Dendritic cell treated with granulocyte-macrophage colony-stimulating factor and Interleukin-4, amounts not matched to agents 40 ng/mL and 50 ng/mL, for 4 days (primary cell): ENCODE measurements at regions not wholly inside any gene's neighbourhood (a gene's known extent, or its start where the extent isn't known, plus 50 kb on each side); places are given as distances from the start of the nearest gene placed in this dataset.

Experiments
- H3K27ac Mint-ChIP-seq: one replicate; pipeline ENCODE4 v1.8.0; 2022; ENCODE audit warnings: mild to moderate bottlenecking, mixed read lengths
- H3K27me3 Mint-ChIP-seq: one replicate; pipeline ENCODE4 v1.8.0; 2022; ENCODE audit warnings: mild to moderate bottlenecking, mixed read lengths
- H3K36me3 Mint-ChIP-seq: one replicate; pipeline ENCODE4 v1.8.0; 2022; ENCODE audit warnings: low read depth, mixed read lengths
- H3K4me1 Mint-ChIP-seq: one replicate; pipeline ENCODE4 v1.8.0; 2022; ENCODE audit warnings: low read depth, mixed read lengths
- H3K4me3 Mint-ChIP-seq: one replicate; pipeline ENCODE4 v1.8.0; 2022; ENCODE audit warnings: mild to moderate bottlenecking, moderate library complexity, mixed read lengths
- H3K9me3 Mint-ChIP-seq: one replicate; pipeline ENCODE4 v1.8.0; 2022; ENCODE audit warnings: mixed read lengths
- intact Hi-C: fragments of 100-400 bp; cut with micrococcal nuclease; formaldehyde crosslinking; loops from one replicate; pipeline ENCODE4 v1.15.0; 2022

- Mint-ChIP-seq H3K27me3 (no peaks in the 10 kb centered on the region), H3K9me3 (peaks cover 11% of the 10 kb centered on the region), H3K4me3 (no peak overlapping the region), H3K27ac (no peak overlapping the region), H3K36me3 (no peaks in the 10 kb centered on the region), H3K4me1 (no peaks in the 10 kb centered on the region)
- intact Hi-C loops = no loop called here
These were observed 250.5 kb upstream of the MEOX2 start for GRCh38 chr7:15936991-15937390.

- H3K36me3 Mint-ChIP-seq = no peaks in the 10 kb centered on the region
- no peak overlapping the region for H3K27ac Mint-ChIP-seq
- no peak overlapping the region for H3K4me3 Mint-ChIP-seq
- no peaks in the 10 kb centered on the region for H3K27me3 Mint-ChIP-seq
- intact Hi-C loops = no loop called here
- H3K9me3 Mint-ChIP-seq = no peaks in the 10 kb centered on the region
- H3K4me1 Mint-ChIP-seq = no peaks in the 10 kb centered on the region
These were observed 245.8 kb upstream of the MEOX2 start for GRCh38 chr7:15932318-15932717.

- H3K4me1 Mint-ChIP-seq = no peaks in the 10 kb centered on the region
- peaks cover 19% of the 10 kb centered on the region for H3K9me3 Mint-ChIP-seq
- no peak overlapping the region for H3K27ac Mint-ChIP-seq
- H3K4me3 Mint-ChIP-seq = no peak overlapping the region
- H3K27me3 Mint-ChIP-seq = no peaks in the 10 kb centered on the region
- H3K36me3 Mint-ChIP-seq = no peaks in the 10 kb centered on the region
- intact Hi-C loops = no loop called here
These were observed 242.9 kb upstream of the MEOX2 start for GRCh38 chr7:15929411-15929810.

- intact Hi-C loops = no loop called here
- no peaks in the 10 kb centered on the region for H3K4me1 Mint-ChIP-seq
- no peak overlapping the region for H3K4me3 Mint-ChIP-seq
These were observed 239.1 kb upstream of the MEOX2 start for GRCh38 chr7:15925608-15926007.

GRCh38 chr7:15924910-15925309, 238.4 kb upstream of the MEOX2 start:
- intact Hi-C loops = no loop called here
- peaks cover 35% of the 10 kb centered on the region for H3K9me3 Mint-ChIP-seq
- no peak overlapping the region for H3K27ac Mint-ChIP-seq

More at GRCh38 chr7:15925608-15926007, 239.1 kb upstream of the MEOX2 start:
- no peaks in the 10 kb centered on the region for H3K36me3 Mint-ChIP-seq
- H3K27me3 Mint-ChIP-seq = no peaks in the 10 kb centered on the region
- H3K27ac Mint-ChIP-seq = no peak overlapping the region
- peaks cover 35% of the 10 kb centered on the region for H3K9me3 Mint-ChIP-seq

GRCh38 chr7:15922002-15922401, 235.5 kb upstream of the MEOX2 start:
- Mint-ChIP-seq H3K27me3 (no peaks in the 10 kb centered on the region), H3K4me1 (no peaks in the 10 kb centered on the region), H3K9me3 (peaks cover 35% of the 10 kb centered on the region), H3K36me3 (no peaks in the 10 kb centered on the region), H3K4me3 (no peak overlapping the region), H3K27ac (no peak overlapping the region)
- intact Hi-C loops = no loop called here

More at GRCh38 chr7:15924910-15925309, 238.4 kb upstream of the MEOX2 start:
- Mint-ChIP-seq H3K36me3 (no peaks in the 10 kb centered on the region), H3K27me3 (no peaks in the 10 kb centered on the region), H3K4me1 (no peaks in the 10 kb centered on the region), H3K4me3 (no peak overlapping the region)

GRCh38 chr7:15921576-15921975, 235.1 kb upstream of the MEOX2 start:
- intact Hi-C loops = no loop called here

GRCh38 chr7:15920953-15921352, 234.5 kb upstream of the MEOX2 start:
- H3K36me3 Mint-ChIP-seq = no peaks in the 10 kb centered on the region
- intact Hi-C loops = no loop called here
- H3K4me3 Mint-ChIP-seq = no peak overlapping the region
- no peaks in the 10 kb centered on the region for H3K4me1 Mint-ChIP-seq
- H3K27me3 Mint-ChIP-seq = no peaks in the 10 kb centered on the region
- H3K9me3 Mint-ChIP-seq = peaks cover 28% of the 10 kb centered on the region
- no peak overlapping the region for H3K27ac Mint-ChIP-seq

More at GRCh38 chr7:15921576-15921975, 235.1 kb upstream of the MEOX2 start:
- H3K9me3 Mint-ChIP-seq = peaks cover 34% of the 10 kb centered on the region
- H3K4me1 Mint-ChIP-seq = no peaks in the 10 kb centered on the region
- H3K36me3 Mint-ChIP-seq = no peaks in the 10 kb centered on the region
- no peak overlapping the region for H3K27ac Mint-ChIP-seq
- H3K27me3 Mint-ChIP-seq = no peaks in the 10 kb centered on the region
- no peak overlapping the region for H3K4me3 Mint-ChIP-seq

GRCh38 chr7:15916681-15917380, 230.3 kb upstream of the MEOX2 start:
- Mint-ChIP-seq H3K36me3 (no peaks in the 10 kb centered on the region), H3K4me1 (no peaks in the 10 kb centered on the region), H3K27ac (no peak overlapping the region), H3K4me3 (no peak overlapping the region), H3K27me3 (no peaks in the 10 kb centered on the region), H3K9me3 (peaks cover 9% of the 10 kb centered on the region)
- intact Hi-C loops = no loop called here

GRCh38 chr7:15915686-15916293, 229.3 kb upstream of the MEOX2 start:
- no peak overlapping the region for H3K4me3 Mint-ChIP-seq
- no peaks in the 10 kb centered on the region for H3K36me3 Mint-ChIP-seq
- H3K9me3 Mint-ChIP-seq = peaks cover 9% of the 10 kb centered on the region
- intact Hi-C loops = no loop called here
- no peaks in the 10 kb centered on the region for H3K27me3 Mint-ChIP-seq
- no peaks in the 10 kb centered on the region for H3K4me1 Mint-ChIP-seq
- H3K27ac Mint-ChIP-seq = no peak overlapping the region

GRCh38 chr7:15914611-15915010, 228.1 kb upstream of the MEOX2 start:
- peaks cover 9% of the 10 kb centered on the region for H3K9me3 Mint-ChIP-seq
- intact Hi-C loops = no loop called here
- H3K27me3 Mint-ChIP-seq = no peaks in the 10 kb centered on the region
- H3K27ac Mint-ChIP-seq = no peak overlapping the region
- H3K4me1 Mint-ChIP-seq = no peaks in the 10 kb centered on the region
- no peak overlapping the region for H3K4me3 Mint-ChIP-seq
- H3K36me3 Mint-ChIP-seq = no peaks in the 10 kb centered on the region

- Mint-ChIP-seq H3K4me3 (no peak overlapping the region), H3K4me1 (no peaks in the 10 kb centered on the region), H3K27me3 (no peaks in the 10 kb centered on the region), H3K27ac (no peak overlapping the region), H3K9me3 (no peaks in the 10 kb centered on the region), H3K36me3 (no peaks in the 10 kb centered on the region)
- intact Hi-C loops = no loop called here
These were observed 220.0 kb upstream of the MEOX2 start for GRCh38 chr7:15906436-15906835.

GRCh38 chr7:15905251-15906040, 219.0 kb upstream of the MEOX2 start:
- intact Hi-C loops = no loop called here
- Mint-ChIP-seq H3K4me3 (no peak overlapping the region), H3K27me3 (no peaks in the 10 kb centered on the region), H3K4me1 (no peaks in the 10 kb centered on the region), H3K9me3 (no peaks in the 10 kb centered on the region), H3K27ac (no peak overlapping the region), H3K36me3 (no peaks in the 10 kb centered on the region)

- intact Hi-C loops = no loop called here
- Mint-ChIP-seq H3K27ac (no peak overlapping the region), H3K9me3 (peaks cover 17% of the 10 kb centered on the region), H3K36me3 (no peaks in the 10 kb centered on the region), H3K4me1 (peaks cover 13% of the 10 kb centered on the region), H3K27me3 (no peaks in the 10 kb centered on the region), H3K4me3 (no peak overlapping the region)
These were observed 204.8 kb upstream of the MEOX2 start for GRCh38 chr7:15891151-15891881.
